ENCODE measurements at regions not wholly inside any gene's neighbourhood (a gene's known extent, or its start where the extent isn't known, plus 50 kb on each side); places are given as distances from the start of the nearest gene placed in this dataset.

- no peak for DNase-seq (ENCODE audit: low read depth)
- TF ChIP-seq MAX (IDR thresholded peaks at IDR 0.05; ENCODE audit: low read depth, low read length) (no peak), MYC (IDR thresholded peaks at IDR 0.05; ENCODE audit: low read depth, low read length) (no peak), POLR2A (IDR thresholded peaks at IDR 0.05; ENCODE audit: extremely low read depth, insufficient read length) (no peak), CTCF (IDR thresholded peaks at IDR 0.05; ENCODE audit: low read depth, low read length) (no peak)
- no peak overlapping the region for H3K4me3 ChIP-seq (ENCODE audit: low read depth, low read length)
Observed at GRCh38 chr3:20652231-20652986, 466.4 kb upstream of the SGO1 start.

- DNase-seq (ENCODE audit: low read depth) = no peak
- no peak for TF ChIP-seq POLR2A (IDR thresholded peaks at IDR 0.05; ENCODE audit: extremely low read depth, insufficient read length)
- no peak for TF ChIP-seq MAX (IDR thresholded peaks at IDR 0.05; ENCODE audit: low read depth, low read length)
- no peak for TF ChIP-seq CTCF (IDR thresholded peaks at IDR 0.05; ENCODE audit: low read depth, low read length)
- no peak for TF ChIP-seq MYC (IDR thresholded peaks at IDR 0.05; ENCODE audit: low read depth, low read length)
- no peak overlapping the region for H3K4me3 ChIP-seq (ENCODE audit: low read depth, low read length)
Observed at GRCh38 chr3:20648921-20649381, 462.9 kb upstream of the SGO1 start.

- peak; percentile 18 for DNase-seq (ENCODE audit: low read depth)
- no peak for TF ChIP-seq POLR2A (IDR thresholded peaks at IDR 0.05; ENCODE audit: extremely low read depth, insufficient read length)
- TF ChIP-seq MAX (IDR thresholded peaks at IDR 0.05; ENCODE audit: low read depth, low read length) = no peak
- no peak for TF ChIP-seq MYC (IDR thresholded peaks at IDR 0.05; ENCODE audit: low read depth, low read length)
- no peak for TF ChIP-seq CTCF (IDR thresholded peaks at IDR 0.05; ENCODE audit: low read depth, low read length)
Observed at GRCh38 chr3:20648294-20648693, 462.3 kb upstream of the SGO1 start.

GRCh38 chr3:20646425-20646824 is 460.4 kb upstream of the SGO1 start:
- TF ChIP-seq CTCF (IDR thresholded peaks at IDR 0.05; ENCODE audit: low read depth, low read length) (no peak), POLR2A (IDR thresholded peaks at IDR 0.05; ENCODE audit: extremely low read depth, insufficient read length) (no peak)
- H3K4me3 ChIP-seq (ENCODE audit: low read depth, low read length) = no peak overlapping the region
- DNase-seq (ENCODE audit: low read depth) = no peak

More at GRCh38 chr3:20648294-20648693, 462.3 kb upstream of the SGO1 start:
- H3K4me3 ChIP-seq (ENCODE audit: low read depth, low read length) = no peak overlapping the region

- TF ChIP-seq MYC (IDR thresholded peaks at IDR 0.05; ENCODE audit: low read depth, low read length) = no peak
- TF ChIP-seq CTCF (IDR thresholded peaks at IDR 0.05; ENCODE audit: low read depth, low read length) = no peak
- TF ChIP-seq POLR2A (IDR thresholded peaks at IDR 0.05; ENCODE audit: extremely low read depth, insufficient read length) = no peak
- TF ChIP-seq MAX (IDR thresholded peaks at IDR 0.05; ENCODE audit: low read depth, low read length) = no peak
- no peak for DNase-seq (ENCODE audit: low read depth)
- no peak overlapping the region for H3K4me3 ChIP-seq (ENCODE audit: low read depth, low read length)
Observed at GRCh38 chr3:20645340-20645739, 459.3 kb upstream of the SGO1 start.

Measured in NB4 (cell line).